ENCODE measurements at regions not wholly inside any gene's neighbourhood (a gene's known extent, or its start where the extent isn't known, plus 50 kb on each side); places are given as distances from the start of the nearest gene placed in this dataset.
"Not testable (repeated sequence)": the region's sequence is repeated elsewhere in the genome, so short reads cannot be mapped to it uniquely, and the experiment has no call there.

GRCh38 chr16:29274055-29275035, 132.2 kb downstream of the NPIPB11 start:
- intact Hi-C loops (cut with micrococcal nuclease): not testable (repeated sequence)

- intact Hi-C loops (cut with micrococcal nuclease): not testable (repeated sequence)
These were observed 133.0 kb downstream of the NPIPB11 start for GRCh38 chr16:29273298-29274054.

DNA sequence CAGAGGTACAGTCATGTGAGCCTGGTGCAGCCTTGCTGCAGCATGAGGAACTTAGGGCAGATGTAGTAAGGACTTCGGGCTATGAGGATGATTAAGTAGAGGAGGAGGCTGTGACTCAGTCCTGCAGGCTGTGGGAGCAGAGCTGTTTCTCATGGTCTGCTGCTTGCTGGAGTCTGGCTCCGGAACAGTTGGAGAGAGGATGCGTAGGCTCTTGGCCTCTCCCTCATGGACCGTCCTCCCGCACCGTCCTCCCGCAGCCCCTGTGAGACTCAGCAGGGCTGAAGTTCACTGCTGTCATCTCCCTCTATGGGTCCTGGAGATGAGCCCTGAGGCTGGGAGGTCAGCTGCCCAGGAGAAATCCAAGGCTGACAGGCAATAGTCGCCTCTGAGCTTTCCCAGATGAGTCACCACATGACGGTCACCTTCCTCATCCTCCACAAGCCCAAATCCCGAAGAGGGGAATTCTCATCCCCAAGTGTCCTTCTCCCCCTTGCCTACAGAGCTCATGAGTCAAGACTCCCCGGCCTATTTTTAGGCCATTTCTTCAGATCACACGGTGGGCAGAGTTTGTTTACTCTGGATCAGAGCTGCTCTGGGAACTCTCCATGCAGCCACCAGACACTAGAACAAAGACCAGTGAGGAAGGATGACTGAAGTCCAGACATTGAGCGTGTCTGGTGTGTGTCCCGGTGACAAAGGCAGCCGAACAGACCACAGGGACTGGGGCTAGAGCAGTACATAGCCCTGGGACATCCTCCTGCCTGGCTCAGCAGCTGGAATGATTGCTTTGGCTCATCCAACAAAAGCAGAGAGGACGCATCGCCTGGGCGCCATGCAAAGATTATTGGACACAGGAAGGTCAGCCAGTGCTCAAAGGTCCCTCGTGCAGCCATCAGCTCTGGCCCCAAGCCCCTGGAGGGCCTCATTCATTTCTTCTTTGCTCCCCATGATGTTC, 134.5 kb downstream of the NPIPB11 start:
- intact Hi-C loops (cut with micrococcal nuclease): not testable (repeated sequence)

DNA sequence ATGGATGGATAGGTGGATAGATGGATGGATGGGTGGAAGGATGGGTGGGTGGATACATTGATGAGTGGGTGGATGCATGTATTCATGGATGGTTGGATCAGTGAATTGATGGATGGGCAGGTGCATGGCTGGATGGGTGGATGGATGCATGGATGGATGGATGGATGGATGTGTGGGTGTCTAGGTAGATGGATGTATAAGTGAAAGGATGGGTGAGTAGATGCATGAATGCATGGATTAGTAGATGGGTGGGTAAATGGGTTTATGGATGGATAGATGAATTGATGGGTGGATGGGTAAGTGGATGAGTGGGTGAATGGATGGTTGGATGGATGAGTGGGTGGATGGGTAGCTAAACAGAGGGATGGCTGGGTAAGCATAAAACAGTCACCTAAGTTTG, 135.6 kb downstream of the NPIPB11 start:
- intact Hi-C loops (cut with micrococcal nuclease): not testable (repeated sequence)

- intact Hi-C loops (cut with micrococcal nuclease): not testable (repeated sequence)
These were observed 136.5 kb downstream of the NPIPB11 start for GRCh38 chr16:29270033-29270432.

DNA sequence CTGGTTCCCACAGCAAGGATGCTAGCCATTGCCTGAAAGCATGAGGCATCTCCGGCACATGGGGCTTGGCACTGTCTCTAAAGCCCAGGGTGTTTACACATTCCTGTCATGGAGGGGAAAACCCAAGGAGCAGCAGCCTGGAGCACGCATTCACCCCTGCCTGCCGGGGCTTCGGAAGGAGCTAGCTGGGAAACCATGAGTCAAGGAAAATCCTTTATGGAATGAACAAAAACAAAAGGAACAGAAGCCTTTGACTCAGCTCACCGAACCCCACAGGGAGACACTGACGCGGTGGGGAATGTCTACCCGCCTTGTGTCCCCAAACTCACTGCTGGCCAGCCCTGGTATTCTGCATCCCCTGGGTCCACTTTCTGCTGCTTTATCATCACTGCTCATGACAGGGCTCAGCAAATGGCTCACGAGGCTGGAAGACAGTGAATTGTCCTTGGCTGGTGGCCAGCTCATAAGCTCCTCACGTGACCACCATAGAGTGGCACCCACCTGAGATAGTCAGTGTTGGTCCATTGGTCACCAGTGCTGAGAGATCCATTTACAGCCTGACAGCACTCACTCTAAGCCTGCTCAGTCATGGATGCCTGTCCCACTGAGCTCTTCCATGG, 137.2 kb downstream of the NPIPB11 start:
- intact Hi-C loops (cut with micrococcal nuclease): not testable (repeated sequence)

DNA sequence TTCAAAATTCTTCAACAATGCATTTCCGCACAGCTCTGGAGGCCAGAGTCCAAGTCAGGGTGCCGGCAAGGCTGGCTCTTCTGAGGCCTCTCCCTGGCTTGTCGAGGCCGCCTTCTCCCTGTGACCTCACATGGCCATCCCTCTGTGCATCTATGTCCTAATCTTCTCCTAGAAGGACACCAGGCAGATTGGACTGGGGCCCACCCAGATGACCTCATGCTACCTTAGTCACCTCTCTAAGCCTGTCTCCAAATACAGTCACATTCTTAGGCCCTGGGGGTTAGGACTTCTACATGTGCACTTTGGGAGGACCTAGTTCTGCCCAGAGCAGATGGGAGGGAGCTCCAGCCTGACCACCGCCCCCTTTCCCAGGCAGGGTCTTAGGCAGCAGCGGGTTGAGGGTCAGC, 137.7 kb downstream of the NPIPB11 start:
- intact Hi-C loops (cut with micrococcal nuclease): not testable (repeated sequence)

GRCh38 chr16:29268348-29268747, 138.2 kb downstream of the NPIPB11 start:
- intact Hi-C loops (cut with micrococcal nuclease): not testable (repeated sequence)

DNA sequence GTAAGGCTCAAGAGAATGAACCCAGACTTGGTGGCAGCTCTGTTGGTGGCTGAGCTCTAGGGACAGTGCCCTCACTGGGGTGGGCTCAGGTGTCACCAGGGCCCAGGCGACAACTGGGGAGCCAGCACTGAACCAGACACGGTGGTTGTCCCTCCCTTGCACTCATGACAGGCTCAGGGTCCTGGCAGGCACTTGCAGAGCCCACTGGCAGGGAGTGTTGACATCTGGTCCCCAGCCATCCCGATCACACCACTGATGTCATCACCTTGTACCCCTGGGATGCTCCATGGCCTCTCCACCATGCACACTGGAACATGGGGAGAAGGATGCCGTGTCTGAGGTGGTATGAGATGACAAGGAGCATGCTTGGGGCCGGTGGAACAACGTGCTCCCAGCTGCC, 138.6 kb downstream of the NPIPB11 start:
- intact Hi-C loops (cut with micrococcal nuclease): not testable (repeated sequence)

GRCh38 chr16:29267055-29267619, 139.4 kb downstream of the NPIPB11 start:
- intact Hi-C loops (cut with micrococcal nuclease): not testable (repeated sequence)

DNA sequence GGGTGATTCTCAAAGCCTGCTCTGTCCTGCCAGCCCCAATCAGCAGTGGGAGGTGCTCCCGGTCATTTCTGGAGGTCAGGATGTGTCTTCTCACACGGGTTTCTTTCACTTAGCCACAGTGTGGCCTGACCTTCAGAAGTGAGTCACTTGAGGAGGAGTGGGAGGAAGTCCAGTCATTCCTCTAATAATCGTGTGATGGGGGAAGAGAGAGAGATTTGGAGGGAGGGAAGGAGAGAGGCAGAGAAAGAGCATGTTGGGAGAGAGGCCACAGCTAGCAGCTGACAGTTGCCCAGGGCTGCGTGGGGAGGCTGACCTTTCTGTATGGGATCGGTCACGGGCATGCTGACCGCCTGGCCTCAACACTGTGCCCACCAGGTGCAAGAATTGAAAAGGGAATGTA, 139.9 kb downstream of the NPIPB11 start:
- intact Hi-C loops (cut with micrococcal nuclease): not testable (repeated sequence)

- intact Hi-C loops (cut with micrococcal nuclease): not testable (repeated sequence)
These were observed 141.2 kb downstream of the NPIPB11 start for GRCh38 chr16:29265255-29265853.

DNA sequence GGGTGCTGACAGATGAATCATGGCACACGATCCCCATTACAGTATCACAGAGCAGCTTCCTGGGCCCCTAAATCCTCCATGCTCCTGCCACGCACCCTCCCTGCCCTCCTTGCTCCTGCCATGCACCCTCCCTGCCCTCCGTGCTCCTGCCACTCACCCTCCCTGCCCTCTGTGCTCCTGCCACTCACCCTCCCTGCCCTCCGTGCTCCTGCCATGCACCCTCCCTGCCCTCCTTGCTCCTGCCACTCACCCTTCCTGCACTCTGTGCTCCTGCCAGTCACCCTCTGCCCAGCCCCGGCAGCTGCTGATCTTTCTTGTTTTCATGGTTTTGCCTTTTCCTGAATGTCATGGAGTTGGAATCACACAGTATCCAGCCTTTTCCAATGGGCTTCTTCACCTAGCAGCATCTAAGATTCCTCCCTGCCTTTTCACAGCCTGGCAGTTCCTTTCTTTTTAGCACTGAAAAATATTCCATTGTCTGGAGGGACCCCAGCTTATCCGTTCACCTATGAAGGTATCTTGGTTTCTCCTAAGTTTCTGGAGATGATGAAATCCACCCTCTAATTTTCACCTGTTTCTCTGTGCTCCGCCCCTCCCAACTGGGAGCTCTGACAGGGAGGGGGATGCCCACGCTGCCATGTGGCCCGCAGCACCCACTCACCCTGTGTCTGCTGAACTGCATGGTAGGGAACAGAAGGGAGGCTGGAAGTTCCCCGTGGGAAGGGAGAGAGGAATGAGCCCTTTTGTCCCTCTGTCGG, 142.3 kb downstream of the NPIPB11 start:
- intact Hi-C loops (cut with micrococcal nuclease): not testable (repeated sequence)

GRCh38 chr16:29262725-29263124, 143.8 kb downstream of the NPIPB11 start:
- intact Hi-C loops (cut with micrococcal nuclease): not testable (repeated sequence)

- intact Hi-C loops (cut with micrococcal nuclease): not testable (repeated sequence)
These were observed 144.9 kb downstream of the NPIPB11 start for GRCh38 chr16:29261427-29262248.

DNA sequence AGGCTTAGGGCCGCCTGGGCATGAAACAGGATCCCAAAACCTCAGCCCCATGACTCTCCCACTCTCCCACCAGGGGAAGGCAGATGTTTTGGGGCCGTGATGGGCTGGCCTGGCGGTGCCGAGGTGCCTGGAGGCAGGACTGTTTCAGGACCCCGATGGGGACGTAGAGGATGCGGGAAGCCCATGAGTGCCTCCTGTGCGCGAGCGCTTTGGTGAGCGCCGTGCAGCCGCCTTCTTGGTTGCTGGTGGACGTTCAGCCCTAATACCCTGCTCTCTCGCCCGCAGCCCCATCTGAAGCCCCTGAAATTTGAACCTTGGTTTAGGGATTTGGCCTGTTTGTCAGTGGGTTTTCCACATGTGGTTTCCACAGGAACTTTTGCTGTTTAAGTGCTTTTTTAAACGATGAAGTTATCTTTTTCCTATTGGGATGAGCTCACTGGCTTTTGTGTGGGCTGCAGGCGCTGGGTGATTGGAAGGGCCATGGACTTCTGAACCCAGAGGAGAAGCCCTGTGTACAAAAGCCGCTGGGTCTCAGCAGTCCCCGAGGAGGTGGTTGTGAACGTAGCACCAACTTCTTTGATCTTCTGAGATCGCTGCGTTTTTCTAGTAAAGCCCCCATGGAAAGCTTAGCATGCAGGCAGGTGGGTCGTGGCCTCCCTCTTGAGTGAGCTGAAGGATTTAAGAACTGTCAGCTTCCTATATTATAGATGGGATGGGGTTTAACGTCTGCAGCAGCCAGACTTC, 145.7 kb downstream of the NPIPB11 start:
- intact Hi-C loops (cut with micrococcal nuclease): not testable (repeated sequence)

- intact Hi-C loops (cut with micrococcal nuclease): not testable (repeated sequence)
These were observed 146.7 kb downstream of the NPIPB11 start for GRCh38 chr16:29259635-29260457.
